SK-N-SH (cell line): ENCODE measurements at regions not wholly inside any gene's neighbourhood (a gene's known extent, or its start where the extent isn't known, plus 50 kb on each side); places are given as distances from the start of the nearest gene placed in this dataset.

Source experiments
- CTCF ChIA-PET: fragments of 300-600, 350-600 bp; formaldehyde crosslinking; extraction: SDS; loops from one replicate; lab custom pipeline; 2021; lab: Yijun Ruan, JAX
- POLR2A ChIA-PET: fragments of 350-600 bp; sonication (Branson Sonifier 250); formaldehyde crosslinking; extraction: SDS; loops from one replicate; lab custom pipeline; 2020; ENCODE audit warnings: antibody characterized with exemption, inconsistent platforms; lab: Yijun Ruan, JAX
- DNase-seq: peaks from one replicate; pipeline ENCODE4 v3.0.0; 2012
- H2AFZ ChIP-seq: fragments of 200-600 bp; sonication (generic); 2 replicates; pipeline ENCODE4 v1.8.1; 2016; ENCODE audit warnings: antibody characterized with exemption, mild to moderate bottlenecking, low read depth
- H3F3A ChIP-seq: fragments of 200-600 bp; sonication (generic); replicated peaks from 2 replicates; pipeline ENCODE3; 2016; ENCODE audit warnings: antibody characterized with exemption, mild to moderate bottlenecking; ENCODE audit not compliant: insufficient read depth
- H3K27ac ChIP-seq, 2 experiments: fragments of 200-500 bp in 1 of 2; fragments of 200-600 bp in 1 of 2; sonication (Bioruptor generic) in 1 of 2; sonication (generic), shearing (Covaris generic) in 1 of 2; 2 replicates each; pipeline versions ENCODE4 v1.5.1 to v1.6.1; 2014 to 2016; ENCODE audit warnings: low read depth in 2 of 2, inconsistent platforms in 1 of 2, low read length in 1 of 2, mild to moderate bottlenecking in 1 of 2, mixed read lengths in 1 of 2
- H3K27me3 ChIP-seq: fragments of 200-600 bp; sonication (generic), shearing (Covaris generic); 2 replicates; pipeline ENCODE4 v1.6.1; 2016; ENCODE audit warnings: mixed run types; ENCODE audit not compliant: insufficient read depth
- H3K36me3 ChIP-seq, 2 experiments: fragments of 200-500 bp in 1 of 2; fragments of 200-600 bp in 1 of 2; sonication (Bioruptor generic) in 1 of 2; sonication (generic) in 1 of 2; replicated peaks in 1 of 2; 2 replicates each; pipeline versions ENCODE3 to v1.5.1; 2014 to 2016; ENCODE audit warnings: low read length in 1 of 2, mild to moderate bottlenecking in 1 of 2; ENCODE audit not compliant: insufficient read depth in 2 of 2, control insufficient read depth in 1 of 2
- H3K4me1 ChIP-seq, 2 experiments: fragments of 200-500 bp in 1 of 2; fragments of 200-600 bp in 1 of 2; sonication (Bioruptor generic) in 1 of 2; sonication (generic), shearing (Covaris generic) in 1 of 2; 2 replicates each; pipeline versions ENCODE4 v1.5.1 to v1.6.1; 2014 to 2016; ENCODE audit warnings: low read depth in 1 of 2, low read length in 1 of 2, mixed run types in 1 of 2; ENCODE audit not compliant: insufficient read depth in 2 of 2, control insufficient read depth in 1 of 2
- H3K4me2 ChIP-seq: fragments of 200-600 bp; sonication (generic), shearing (Covaris generic); 2 replicates; pipeline ENCODE4 v1.6.1; 2017; ENCODE audit warnings: mixed run types
- H3K4me3 ChIP-seq, 2 experiments: fragments of 200-500 bp in 1 of 2; fragments of 200-600 bp in 1 of 2; sonication (Bioruptor generic) in 1 of 2; sonication (generic), shearing (Covaris generic) in 1 of 2; 2 replicates each; pipeline versions ENCODE4 v1.5.1 to v1.8.1; 2014 to 2016; ENCODE audit warnings: low read depth in 2 of 2, inconsistent platforms in 1 of 2, low read length in 1 of 2, mild to moderate bottlenecking in 1 of 2, mixed read lengths in 1 of 2, moderate library complexity in 1 of 2
- H3K79me2 ChIP-seq: fragments of 200-600 bp; sonication (generic); 2 replicates; pipeline ENCODE4 v1.8.1; 2017; ENCODE audit warnings: mild to moderate bottlenecking; ENCODE audit not compliant: insufficient read depth
- H3K9ac ChIP-seq: fragments of 200-600 bp; sonication (generic); 2 replicates; pipeline ENCODE4 v1.6.1; 2017; ENCODE audit warnings: mixed run types
- H3K9me2 ChIP-seq: fragments of 200-600 bp; sonication (generic); 2 replicates; pipeline ENCODE4 v1.6.1; 2017; ENCODE audit warnings: mixed run types
- H3K9me3 ChIP-seq: fragments of 200-600 bp; sonication (generic); 2 replicates; pipeline ENCODE4 v1.6.1; 2017; ENCODE audit warnings: mixed run types, mild to moderate bottlenecking, moderate library complexity
- H4K20me1 ChIP-seq: fragments of 200-600 bp; sonication (generic); 2 replicates; pipeline ENCODE4 v1.6.1; 2017; ENCODE audit warnings: mild to moderate bottlenecking, mixed run types; ENCODE audit not compliant: insufficient read depth
- CHD2 ChIP-seq: fragments of 150-350 bp; IDR thresholded peaks from 2 replicates; pipeline ENCODE4 v1.6.1; 2018; ENCODE audit warnings: low read length; ENCODE audit not compliant: partially characterized antibody
- CTCF ChIP-seq: fragments of 200-600 bp; sonication (generic); IDR thresholded peaks from 2 replicates; pipeline ENCODE4 v1.6.1; 2017; ENCODE audit warnings: antibody characterized with exemption, mild to moderate bottlenecking, moderate library complexity
- ELF1 ChIP-seq: IDR thresholded peaks from 2 replicates; pipeline ENCODE4 v1.4.0; 2012
- EZH2phosphoT487 ChIP-seq: fragments of 200-600 bp; sonication (generic); IDR thresholded peaks from 2 replicates; pipeline ENCODE4 v1.6.1; 2017; ENCODE audit warnings: low read depth, mixed run types, mild to moderate bottlenecking, antibody characterized with exemption, moderate library complexity, borderline replicate concordance
- FOSL2 ChIP-seq: IDR thresholded peaks from 2 replicates; pipeline ENCODE4 v1.4.0; 2012; ENCODE audit warnings: low read depth, mild to moderate bottlenecking, moderate library complexity, borderline replicate concordance
- FOXJ3 ChIP-seq: sonication (generic); formaldehyde crosslinking; IDR thresholded peaks from 2 replicates; pipeline ENCODE4 v1.5.1; 2020; ENCODE audit warnings: mild to moderate bottlenecking, missing genetic modification reagents
- GATA2 ChIP-seq: sonication (generic); formaldehyde crosslinking; IDR thresholded peaks from 2 replicates; pipeline ENCODE4 v1.5.0; 2020; ENCODE audit warnings: mild to moderate bottlenecking, missing genetic modification reagents
- JUND ChIP-seq: IDR thresholded peaks from 2 replicates; pipeline ENCODE4 v1.4.0; 2012
- MAX ChIP-seq: IDR thresholded peaks from 2 replicates; pipeline ENCODE4 v1.4.0; 2012; ENCODE audit warnings: low read depth
- NFIC ChIP-seq: IDR thresholded peaks from 2 replicates; pipeline ENCODE4 v1.4.0; 2012; ENCODE audit warnings: borderline replicate concordance
- NRF1 ChIP-seq: IDR thresholded peaks from 2 replicates; pipeline ENCODE4 v1.6.1; 2012; ENCODE audit warnings: low read depth, mild to moderate bottlenecking, low read length
- RAD21 ChIP-seq: IDR thresholded peaks from 2 replicates; pipeline ENCODE4 v1.6.1; 2012; ENCODE audit warnings: mild to moderate bottlenecking, low read length
- RXRA ChIP-seq: IDR thresholded peaks from 2 replicates; pipeline ENCODE4 v1.4.0; 2012; ENCODE audit warnings: low read depth, mild to moderate bottlenecking, borderline replicate concordance
- TCF12 ChIP-seq: IDR thresholded peaks from 2 replicates; pipeline ENCODE4 v1.4.0; 2012
- TEAD4 ChIP-seq: IDR thresholded peaks from 2 replicates; pipeline ENCODE4 v1.4.0; 2012; ENCODE audit warnings: mild to moderate bottlenecking, borderline replicate concordance; ENCODE audit not compliant: insufficient read depth
- ZBTB33 ChIP-seq: IDR thresholded peaks from 2 replicates; pipeline ENCODE4 v1.4.0; 2012; ENCODE audit warnings: low read depth, borderline replicate concordance
- WGBS: methylation state at CpG from one replicate; pipeline ENCODE4 v1.1.6; 2017; ENCODE audit warnings: low lambda C conversion rate; 5-methylcytosine and 5-hydroxymethylcytosine counted together
- TF ChIP-seq, protein P1 (sequence below): IDR thresholded peaks from 2 replicates; pipeline ENCODE4 v1.6.1; 2012; ENCODE audit warnings: mild to moderate bottlenecking, low read depth, low read length, moderate library complexity
- TF ChIP-seq, protein P2 (sequence below): IDR thresholded peaks from 2 replicates; pipeline ENCODE4; 2012

GRCh38 chr7:69199041-69199440 is 399.2 kb upstream of the AUTS2 start:
- no peaks in the 10 kb centered on the region for H3K27me3 ChIP-seq
- POLR2A ChIA-PET: no interaction called here
- DNase-seq: no peak
- H3K36me3 ChIP-seq: no peaks in the 10 kb centered on the region
- no peak overlapping the region for H3K9ac ChIP-seq
- H3K79me2 ChIP-seq: no peaks in the 10 kb centered on the region
- CTCF ChIA-PET: no interaction called here
- H3F3A ChIP-seq: no peaks in the 10 kb centered on the region
- no peaks in the 10 kb centered on the region for H4K20me1 ChIP-seq
- H3K9me2 ChIP-seq: no peaks in the 10 kb centered on the region
- TF ChIP-seq EZH2phosphoT487 (no peak), NRF1 (no peak), RAD21 (no peak), NFIC (no peak), CHD2 (no peak), FOXJ3 (CRISPR knock-in tag) (no peak), RXRA (no peak), CTCF (no peak), GATA2 (no peak), ELF1 (no peak), FOSL2 (no peak)
- no peaks in the 10 kb centered on the region for H3K4me1 ChIP-seq
- no peaks in the 10 kb centered on the region for H3K9me3 ChIP-seq
- WGBS: 56% methylated on average over 5 of the region's 5 CpGs
- no peak overlapping the region for H3K4me2 ChIP-seq
- no peak overlapping the region for H2AFZ ChIP-seq
- no peak overlapping the region for H3K27ac ChIP-seq
- no peak overlapping the region for H3K4me3 ChIP-seq

DNA sequence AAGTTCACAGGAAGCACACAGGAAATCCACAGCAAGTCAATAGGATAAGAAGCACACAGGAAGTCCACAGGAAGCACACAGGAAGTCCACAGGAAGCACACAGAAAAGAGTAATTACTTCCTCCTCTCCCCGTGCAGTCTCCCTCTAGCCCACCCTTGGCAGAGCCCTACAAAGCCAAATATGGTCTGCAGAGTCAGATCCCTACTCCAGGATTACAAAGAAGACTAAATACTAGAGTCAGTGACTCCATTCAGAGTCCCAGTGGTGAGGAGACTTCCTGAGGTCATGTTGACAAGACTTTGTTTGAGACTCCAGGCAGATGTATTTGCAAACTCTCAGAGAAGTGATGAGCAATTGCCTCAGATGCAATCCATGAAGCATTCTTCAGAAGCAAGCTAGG is 398.6 kb upstream of the AUTS2 start:
- no peaks in the 10 kb centered on the region for H4K20me1 ChIP-seq
- ChIA-PET POLR2A (no interaction called here), CTCF (interaction anchor here (1.6 kb wide), 1 partner anchor 20 kb away, joined by 3 read pairs; no protein-coding TSS in a partner anchor)
- no peaks in the 10 kb centered on the region for H3K4me1 ChIP-seq
- H3K27ac ChIP-seq: no peak overlapping the region
- no peak overlapping the region for H3K4me3 ChIP-seq
- H3K4me2 ChIP-seq: no peak overlapping the region
- no peak overlapping the region for H3K9ac ChIP-seq
- H3F3A ChIP-seq: no peaks in the 10 kb centered on the region
- no peaks in the 10 kb centered on the region for H3K79me2 ChIP-seq
- no peak overlapping the region for H2AFZ ChIP-seq
- no peak for DNase-seq
- H3K9me3 ChIP-seq: no peaks in the 10 kb centered on the region
- H3K27me3 ChIP-seq: no peaks in the 10 kb centered on the region
- 25% methylated on average over 1 of the region's 1 CpG for WGBS
- H3K36me3 ChIP-seq: no peaks in the 10 kb centered on the region
- H3K9me2 ChIP-seq: no peaks in the 10 kb centered on the region
- TF ChIP-seq JUND (no peak), ELF1 (no peak), ZBTB33 (no peak), RAD21 (no peak), MAX (no peak), CTCF (no peak), FOXJ3 (CRISPR knock-in tag) (no peak), TEAD4 (no peak), TCF12 (no peak)
- TF ChIP-seq, protein P1, sequence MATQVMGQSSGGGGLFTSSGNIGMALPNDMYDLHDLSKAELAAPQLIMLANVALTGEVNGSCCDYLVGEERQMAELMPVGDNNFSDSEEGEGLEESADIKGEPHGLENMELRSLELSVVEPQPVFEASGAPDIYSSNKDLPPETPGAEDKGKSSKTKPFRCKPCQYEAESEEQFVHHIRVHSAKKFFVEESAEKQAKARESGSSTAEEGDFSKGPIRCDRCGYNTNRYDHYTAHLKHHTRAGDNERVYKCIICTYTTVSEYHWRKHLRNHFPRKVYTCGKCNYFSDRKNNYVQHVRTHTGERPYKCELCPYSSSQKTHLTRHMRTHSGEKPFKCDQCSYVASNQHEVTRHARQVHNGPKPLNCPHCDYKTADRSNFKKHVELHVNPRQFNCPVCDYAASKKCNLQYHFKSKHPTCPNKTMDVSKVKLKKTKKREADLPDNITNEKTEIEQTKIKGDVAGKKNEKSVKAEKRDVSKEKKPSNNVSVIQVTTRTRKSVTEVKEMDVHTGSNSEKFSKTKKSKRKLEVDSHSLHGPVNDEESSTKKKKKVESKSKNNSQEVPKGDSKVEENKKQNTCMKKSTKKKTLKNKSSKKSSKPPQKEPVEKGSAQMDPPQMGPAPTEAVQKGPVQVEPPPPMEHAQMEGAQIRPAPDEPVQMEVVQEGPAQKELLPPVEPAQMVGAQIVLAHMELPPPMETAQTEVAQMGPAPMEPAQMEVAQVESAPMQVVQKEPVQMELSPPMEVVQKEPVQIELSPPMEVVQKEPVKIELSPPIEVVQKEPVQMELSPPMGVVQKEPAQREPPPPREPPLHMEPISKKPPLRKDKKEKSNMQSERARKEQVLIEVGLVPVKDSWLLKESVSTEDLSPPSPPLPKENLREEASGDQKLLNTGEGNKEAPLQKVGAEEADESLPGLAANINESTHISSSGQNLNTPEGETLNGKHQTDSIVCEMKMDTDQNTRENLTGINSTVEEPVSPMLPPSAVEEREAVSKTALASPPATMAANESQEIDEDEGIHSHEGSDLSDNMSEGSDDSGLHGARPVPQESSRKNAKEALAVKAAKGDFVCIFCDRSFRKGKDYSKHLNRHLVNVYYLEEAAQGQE: no peak
- TF ChIP-seq, protein P2, sequence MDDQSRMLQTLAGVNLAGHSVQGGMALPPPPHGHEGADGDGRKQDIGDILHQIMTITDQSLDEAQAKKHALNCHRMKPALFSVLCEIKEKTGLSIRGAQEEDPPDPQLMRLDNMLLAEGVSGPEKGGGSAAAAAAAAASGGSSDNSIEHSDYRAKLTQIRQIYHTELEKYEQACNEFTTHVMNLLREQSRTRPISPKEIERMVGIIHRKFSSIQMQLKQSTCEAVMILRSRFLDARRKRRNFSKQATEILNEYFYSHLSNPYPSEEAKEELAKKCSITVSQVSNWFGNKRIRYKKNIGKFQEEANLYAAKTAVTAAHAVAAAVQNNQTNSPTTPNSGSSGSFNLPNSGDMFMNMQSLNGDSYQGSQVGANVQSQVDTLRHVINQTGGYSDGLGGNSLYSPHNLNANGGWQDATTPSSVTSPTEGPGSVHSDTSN: no peak
